Ishikawa (cell line): ENCODE measurements at regions not wholly inside any gene's neighbourhood (a gene's known extent, or its start where the extent isn't known, plus 50 kb on each side); places are given as distances from the start of the nearest gene placed in this dataset.

ENCODE experiments used
- CEBPB ChIP-seq: IDR thresholded peaks from 2 replicates; pipeline ENCODE4 v1.6.1; 2012
- CREB1 ChIP-seq: IDR thresholded peaks from 2 replicates; pipeline ENCODE4 v1.6.1; 2012; ENCODE audit warnings: low read depth
- EGR1 ChIP-seq: IDR thresholded peaks from 2 replicates; pipeline ENCODE4 v1.6.1; 2012
- EP300 ChIP-seq: IDR thresholded peaks from 2 replicates; pipeline ENCODE4 v1.6.1; 2012; ENCODE audit warnings: borderline replicate concordance
- FOXM1 ChIP-seq: IDR thresholded peaks from 2 replicates; pipeline ENCODE4 v1.6.1; 2012; ENCODE audit warnings: low read depth, borderline replicate concordance
- MAX ChIP-seq: IDR thresholded peaks from 2 replicates; pipeline ENCODE4 v1.6.1; 2012
- NFIC ChIP-seq: IDR thresholded peaks from 2 replicates; pipeline ENCODE4 v1.6.1; 2012
- RAD21 ChIP-seq: IDR thresholded peaks from 2 replicates; pipeline ENCODE4 v1.6.1; 2012; ENCODE audit warnings: low read depth
- REST ChIP-seq: IDR thresholded peaks from 2 replicates; pipeline ENCODE4 v1.6.1; 2012; ENCODE audit warnings: low read depth, mild to moderate bottlenecking
- TAF1 ChIP-seq: IDR thresholded peaks from 2 replicates; pipeline ENCODE4 v1.6.1; 2012; ENCODE audit warnings: low read depth, mild to moderate bottlenecking
- TCF12 ChIP-seq: IDR thresholded peaks from 2 replicates; pipeline ENCODE4 v1.6.1; 2012; ENCODE audit warnings: low read depth
- TEAD4 ChIP-seq: IDR thresholded peaks from 2 replicates; pipeline ENCODE4 v1.6.1; 2012
- USF1 ChIP-seq: IDR thresholded peaks from 2 replicates; pipeline ENCODE4 v1.6.1; 2012
- YY1 ChIP-seq: IDR thresholded peaks from 2 replicates; pipeline ENCODE4 v1.6.1; 2012; ENCODE audit warnings: low read depth
- ZBTB7A ChIP-seq: IDR thresholded peaks from 2 replicates; pipeline ENCODE4 v1.6.1; 2012; ENCODE audit warnings: low read depth

DNA sequence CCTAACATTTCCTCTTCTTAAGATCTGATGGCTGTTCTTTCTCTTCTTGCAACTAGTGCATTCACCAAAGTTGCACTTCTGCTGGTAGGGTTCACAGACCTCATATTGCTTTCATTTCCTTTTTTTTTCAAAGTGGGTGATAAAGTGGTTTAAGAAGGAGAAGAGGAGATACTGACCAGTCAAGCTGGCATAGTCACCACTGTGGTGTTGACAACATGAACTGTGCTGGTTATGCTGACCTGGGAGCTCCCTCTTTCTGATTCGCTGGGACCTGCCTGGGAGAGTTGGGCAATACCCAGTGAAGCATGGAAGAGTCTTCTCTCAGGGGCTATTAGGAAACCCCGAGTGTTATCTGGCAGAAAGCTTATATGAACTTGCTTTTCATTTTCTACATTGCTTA is 222.9 kb downstream of the SLITRK5 start:
- TF ChIP-seq CEBPB (peak; percentile 78), YY1 (no peak)

DNA sequence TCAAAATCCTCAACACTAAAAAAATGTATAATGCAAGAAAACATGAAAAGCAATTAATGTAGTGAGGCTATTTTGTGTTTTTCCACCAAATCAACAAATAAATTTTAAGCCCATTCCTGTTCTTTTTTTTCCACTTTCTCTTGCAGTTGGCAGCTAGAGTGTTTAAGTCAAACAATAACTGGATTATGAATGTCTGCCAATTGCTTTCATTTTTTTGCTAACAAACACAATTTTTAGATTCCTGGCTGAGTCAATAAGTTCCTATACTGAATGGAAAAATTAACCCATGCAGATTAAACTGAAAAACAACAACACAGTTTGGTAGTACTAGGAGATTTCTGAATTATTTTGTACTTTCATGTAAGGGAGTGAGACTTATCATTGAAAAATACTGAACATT is 232.4 kb downstream of the SLITRK5 start:
- TF ChIP-seq EGR1 (no peak), EP300 (no peak), TEAD4 (no peak), USF1 (no peak), CEBPB (no peak)

- no peak for TF ChIP-seq EP300
- no peak for TF ChIP-seq FOXM1
- no peak for TF ChIP-seq EGR1
Observed at GRCh38 chr13:87906411-87906810, 235.2 kb downstream of the SLITRK5 start.

- no peak for TF ChIP-seq CEBPB
- no peak for TF ChIP-seq CREB1
- TF ChIP-seq REST: no peak
- TF ChIP-seq EP300: no peak
- no peak for TF ChIP-seq TCF12
- no peak for TF ChIP-seq USF1
- no peak for TF ChIP-seq FOXM1
- TF ChIP-seq RAD21: no peak
- no peak for TF ChIP-seq YY1
- no peak for TF ChIP-seq MAX
- TF ChIP-seq TAF1: no peak
- no peak for TF ChIP-seq EGR1
- no peak for TF ChIP-seq TEAD4
- TF ChIP-seq ZBTB7A: no peak
- no peak for TF ChIP-seq NFIC
Observed at GRCh38 chr13:87907202-87907601, 236.0 kb downstream of the SLITRK5 start.

DNA sequence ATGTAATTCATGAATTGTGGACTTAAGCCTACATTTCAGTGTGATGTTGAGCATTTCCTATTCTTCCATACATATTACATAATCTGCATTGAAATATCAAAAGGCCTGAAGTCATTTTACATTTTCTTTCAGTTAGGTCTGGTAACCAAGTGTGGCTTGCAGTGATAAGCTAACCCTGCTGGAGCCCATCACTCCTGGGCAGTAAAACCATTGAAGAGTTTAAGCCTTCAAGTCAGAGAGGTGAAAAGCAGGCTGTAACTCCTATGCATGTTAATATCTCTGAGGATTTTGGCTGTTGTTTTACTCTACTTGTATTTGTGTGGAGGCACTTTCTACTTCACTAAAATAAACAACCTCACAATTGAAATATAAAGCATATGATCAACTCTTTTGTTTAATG is 248.8 kb downstream of the SLITRK5 start:
- TF ChIP-seq EGR1: no peak
- TF ChIP-seq NFIC: no peak
- no peak for TF ChIP-seq TAF1
- TF ChIP-seq TEAD4: no peak
- TF ChIP-seq CREB1: no peak
- no peak for TF ChIP-seq FOXM1
- no peak for TF ChIP-seq EP300
- no peak for TF ChIP-seq RAD21

GRCh38 chr13:87923753-87924152 is 252.6 kb downstream of the SLITRK5 start:
- no peak for TF ChIP-seq TEAD4
- no peak for TF ChIP-seq NFIC
- no peak for TF ChIP-seq TCF12
- no peak for TF ChIP-seq CEBPB

DNA sequence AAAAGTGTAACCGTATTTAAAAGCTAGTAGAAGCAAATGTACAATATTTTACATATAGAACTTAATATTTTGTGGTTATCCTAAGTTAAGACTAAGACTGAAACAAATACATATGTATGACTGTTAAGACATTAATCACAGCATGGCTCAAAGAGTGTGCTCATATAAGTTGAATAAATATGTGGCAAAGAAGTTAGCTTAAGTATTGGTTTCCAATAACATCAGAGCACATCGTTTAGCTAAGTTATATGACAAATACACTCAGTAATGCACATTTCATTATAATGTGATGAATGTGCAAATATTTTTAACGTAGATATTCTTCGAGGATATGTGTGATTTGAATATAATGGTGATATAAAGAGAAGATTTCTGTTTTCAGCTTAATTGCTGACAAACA is 253.8 kb downstream of the SLITRK5 start:
- TF ChIP-seq MAX: no peak
- no peak for TF ChIP-seq REST
- no peak for TF ChIP-seq RAD21
- TF ChIP-seq TCF12: no peak

DNA sequence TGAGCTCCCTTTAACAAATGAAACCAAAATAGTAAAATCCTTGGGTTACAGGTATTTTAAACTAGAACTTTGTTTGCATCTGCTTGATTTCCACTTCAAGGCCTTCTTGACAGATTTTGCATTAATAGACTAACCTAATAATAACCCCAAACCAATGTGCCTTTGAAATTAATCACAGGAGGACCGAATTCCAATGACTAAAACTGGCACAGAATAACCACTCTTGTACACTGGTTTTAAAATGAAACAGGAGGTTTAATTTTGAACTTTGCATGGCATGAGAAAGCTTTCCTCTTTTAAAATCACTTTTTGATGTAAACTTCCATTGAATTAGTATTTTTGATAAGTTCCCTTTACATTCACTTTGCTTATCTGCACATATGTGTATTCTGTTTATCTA is 269.6 kb downstream of the SLITRK5 start:
- TF ChIP-seq ZBTB7A: no peak
- no peak for TF ChIP-seq CEBPB
- no peak for TF ChIP-seq RAD21
- TF ChIP-seq YY1: no peak
- no peak for TF ChIP-seq TEAD4
- no peak for TF ChIP-seq REST
- TF ChIP-seq EGR1: no peak
- TF ChIP-seq TCF12: no peak
- TF ChIP-seq MAX: no peak
- no peak for TF ChIP-seq CREB1
- TF ChIP-seq USF1: no peak
- TF ChIP-seq TAF1: no peak
- TF ChIP-seq FOXM1: no peak
- no peak for TF ChIP-seq EP300
- TF ChIP-seq NFIC: no peak
